ENCODE measurements at regions not wholly inside any gene's neighbourhood (a gene's known extent, or its start where the extent isn't known, plus 50 kb on each side); places are given as distances from the start of the nearest gene placed in this dataset.

- TF ChIP-seq CTCF (IDR thresholded peaks at IDR 0.05) (no peak), POLR2A (IDR thresholded peaks at IDR 0.05) (no peak), POLR2AphosphoS5 (IDR thresholded peaks at IDR 0.05) (no peak), EP300 (IDR thresholded peaks at IDR 0.05) (no peak)
These were observed 102.8 kb upstream of the BCAT1 start for GRCh38 chr12:25051656-25052195.
